H1 (cell line): ENCODE measurements at regions not wholly inside any gene's neighbourhood (a gene's known extent, or its start where the extent isn't known, plus 50 kb on each side); places are given as distances from the start of the nearest gene placed in this dataset.

Experiments
- CTCF ChIA-PET: fragments of 300-600 bp; sonication (Branson Sonifier 250); formaldehyde crosslinking; loops from one replicate; lab custom pipeline; 2021; ENCODE audit not compliant: partially characterized antibody; lab: Charles Lee
- POLR2A ChIA-PET: fragments of 300-600 bp; sonication (Branson Sonifier 250); formaldehyde crosslinking; loops from one replicate; lab custom pipeline; 2021; ENCODE audit warnings: inconsistent platforms; ENCODE audit not compliant: partially characterized antibody; lab: Charles Lee
- DNase-seq, 2 experiments: peaks; one replicate each; pipeline versions ENCODE4 v3.0.0 to v3.0.0-alpha.2; 2010 to 2022; ENCODE audit warnings: low spot score in 2 of 2, low read depth in 1 of 2, mixed read lengths in 1 of 2
- FAIRE-seq: peaks from 2 replicates; lab custom pipeline; 2011; peaks lifted over from hg19 to GRCh38; lab: Jason Lieb, UNC
- H2AFZ ChIP-seq: 2 replicates; pipeline ENCODE4 v1.8.1; 2012; ENCODE audit warnings: low read length, inconsistent platforms
- H2AK5ac ChIP-seq: 2 replicates; pipeline ENCODE4 v1.6.1; 2013; ENCODE audit warnings: low read depth, low read length
- H2BK120ac ChIP-seq: replicated peaks from 2 replicates; pipeline ENCODE3; 2013; ENCODE audit warnings: low read depth, low read length, inconsistent platforms
- H2BK12ac ChIP-seq: 2 replicates; pipeline ENCODE4 v1.6.1; 2013; ENCODE audit warnings: low read depth, low read length
- H2BK15ac ChIP-seq: 2 replicates; pipeline ENCODE4 v1.6.1; 2013; ENCODE audit warnings: low read length
- H2BK20ac ChIP-seq: 2 replicates; pipeline ENCODE4 v1.6.1; 2013; ENCODE audit warnings: low read length
- H2BK5ac ChIP-seq: 2 replicates; pipeline ENCODE4 v1.6.1; 2013; ENCODE audit warnings: low read depth, low read length
- H3K14ac ChIP-seq: 2 replicates; pipeline ENCODE4 v1.6.1; 2013; ENCODE audit warnings: inconsistent platforms; ENCODE audit not compliant: insufficient read length
- H3K18ac ChIP-seq: 2 replicates; pipeline ENCODE4 v1.6.1; 2013; ENCODE audit warnings: low read length; ENCODE audit errors: extremely low read depth
- H3K23ac ChIP-seq: 2 replicates; pipeline ENCODE4 v1.6.1; 2013; ENCODE audit warnings: inconsistent platforms; ENCODE audit not compliant: insufficient read length
- H3K23me2 ChIP-seq: 2 replicates; pipeline ENCODE4 v1.6.1; 2013; ENCODE audit warnings: low read depth, low read length
- H3K27ac ChIP-seq: 2 replicates; pipeline ENCODE4 v1.6.1; 2011; ENCODE audit warnings: low read depth, low read length, inconsistent platforms
- H3K27me3 ChIP-seq, 4 experiments: replicated peaks in 1 of 4; 1 replicate in 1 of 4; 2 replicates in 3 of 4; pipeline versions ENCODE4 v1.6.1 to v1.8.1; 2011 to 2013; ENCODE audit warnings: low read length in 3 of 4, mild to moderate bottlenecking in 3 of 4, inconsistent platforms in 2 of 4, mixed read lengths in 2 of 4, moderate library complexity in 1 of 4; ENCODE audit not compliant: control insufficient read depth in 3 of 4, insufficient read depth in 3 of 4; ENCODE audit errors: extremely low read depth in 1 of 4
- H3K36me3 ChIP-seq, 4 experiments: 2 replicates each; pipeline versions ENCODE4 v1.6.1 to v1.8.1; 2011 to 2013; ENCODE audit warnings: mild to moderate bottlenecking in 4 of 4, low read length in 3 of 4, moderate library complexity in 2 of 4, control low read depth in 1 of 4, inconsistent platforms in 1 of 4; ENCODE audit not compliant: insufficient read depth in 4 of 4, control insufficient read depth in 2 of 4
- H3K4ac ChIP-seq: replicated peaks from 2 replicates; pipeline ENCODE3; 2013; ENCODE audit warnings: low read length, low read depth, mixed read lengths, inconsistent platforms; ENCODE audit not compliant: insufficient read length
- H3K4me1 ChIP-seq, 4 experiments: replicated peaks in 1 of 4; 1 replicate in 1 of 4; 2 replicates in 3 of 4; pipeline versions ENCODE4 v1.6.1 to v1.8.1; 2011 to 2013; ENCODE audit warnings: low read length in 3 of 4, inconsistent platforms in 2 of 4, mixed read lengths in 1 of 4; ENCODE audit not compliant: insufficient read depth in 4 of 4, control insufficient read depth in 3 of 4
- H3K4me2 ChIP-seq, 2 experiments: 2 replicates each; pipeline versions ENCODE4 v1.6.1 to v1.8.1; 2011 to 2013; ENCODE audit warnings: low read depth in 2 of 2, low read length in 2 of 2, control low read depth in 1 of 2, inconsistent platforms in 1 of 2, mild to moderate bottlenecking in 1 of 2; ENCODE audit not compliant: insufficient read depth in 1 of 2
- H3K4me3 ChIP-seq, 4 experiments: fragments of 200-600, 300-600 bp in 1 of 4; sonication (generic), shearing (Covaris generic), sonication (Bioruptor Twin) in 1 of 4; 2 replicates each; pipeline versions ENCODE4 v1.5.1 to v1.8.1; 2011 to 2016; ENCODE audit warnings: low read length in 4 of 4, low read depth in 3 of 4, control low read depth in 2 of 4, inconsistent platforms in 2 of 4, mild to moderate bottlenecking in 2 of 4, mixed read lengths in 1 of 4, moderate library complexity in 1 of 4; ENCODE audit not compliant: insufficient read depth in 2 of 4; ENCODE audit errors: extremely low read depth in 1 of 4
- H3K56ac ChIP-seq: replicated peaks from 2 replicates; pipeline ENCODE3; 2013; ENCODE audit warnings: low read depth, mild to moderate bottlenecking, mixed read lengths, low read length, inconsistent platforms; ENCODE audit not compliant: insufficient read length
- H3K79me1 ChIP-seq: 2 replicates; pipeline ENCODE4 v1.6.1; 2013; ENCODE audit warnings: low read depth, low read length, control low read depth
- H3K79me2 ChIP-seq, 2 experiments: 2 replicates each; pipeline versions ENCODE4 v1.6.1 to v1.8.1; 2012 to 2013; ENCODE audit warnings: low read length in 2 of 2, mild to moderate bottlenecking in 2 of 2, inconsistent platforms in 1 of 2; ENCODE audit not compliant: insufficient read depth in 2 of 2, control insufficient read depth in 1 of 2
- H3K9ac ChIP-seq, 4 experiments: replicated peaks in 1 of 4; 1 replicate in 1 of 4; 2 replicates in 3 of 4; pipeline versions ENCODE4 v1.6.1 to v1.8.1; 2011 to 2013; ENCODE audit warnings: low read depth in 3 of 4, low read length in 3 of 4, control low read depth in 2 of 4, mild to moderate bottlenecking in 2 of 4, moderate library complexity in 2 of 4, inconsistent platforms in 1 of 4; ENCODE audit errors: extremely low read depth in 1 of 4
- H3K9me3 ChIP-seq, 2 experiments: 2 replicates each; pipeline versions ENCODE4 v1.6.1 to v1.8.1; 2012 to 2013; ENCODE audit warnings: mild to moderate bottlenecking in 2 of 2, moderate library complexity in 2 of 2, control low read depth in 1 of 2, inconsistent platforms in 1 of 2, low read depth in 1 of 2, low read length in 1 of 2, mixed read lengths in 1 of 2; ENCODE audit not compliant: insufficient read depth in 2 of 2
- H4K20me1 ChIP-seq, 2 experiments: replicated peaks in 1 of 2; 2 replicates each; pipeline versions ENCODE3 to v1.8.1; 2011 to 2013; ENCODE audit warnings: inconsistent platforms in 2 of 2, low read length in 2 of 2, mild to moderate bottlenecking in 1 of 2; ENCODE audit not compliant: insufficient read depth in 2 of 2, control insufficient read depth in 1 of 2
- H4K5ac ChIP-seq: 2 replicates; pipeline ENCODE4 v1.6.1; 2013; ENCODE audit warnings: low read length, low read depth, mixed read lengths, inconsistent platforms; ENCODE audit not compliant: insufficient read length
- H4K8ac ChIP-seq: 2 replicates; pipeline ENCODE4 v1.8.0; 2013; ENCODE audit warnings: mild to moderate bottlenecking, moderate library complexity, low read length, inconsistent platforms; ENCODE audit not compliant: insufficient read depth; ENCODE audit errors: extremely low read depth
- H4K91ac ChIP-seq: replicated peaks from 2 replicates; pipeline ENCODE3; 2013; ENCODE audit warnings: low read length, mixed read lengths, inconsistent platforms; ENCODE audit not compliant: insufficient read length
- CBX5 ChIP-seq: fragments of 300-800, 300-1000 bp; sonication (generic); IDR thresholded peaks from 2 replicates; pipeline ENCODE4 v1.7.1; 2016; ENCODE audit warnings: antibody characterized with exemption, low read length, low read depth
- CREB1 ChIP-seq: IDR thresholded peaks from 2 replicates; pipeline ENCODE4 v1.6.1; 2012; ENCODE audit warnings: inconsistent platforms
- RAD21 ChIP-seq, 2 experiments: IDR thresholded peaks in 1 of 2; conservative IDR thresholded peaks in 1 of 2; 2 replicates each; pipeline ENCODE4 v1.6.1; 2011; ENCODE audit warnings: low read depth in 2 of 2, low read length in 2 of 2, improper control_type of control experiment in 1 of 2, inconsistent platforms in 1 of 2, mild to moderate bottlenecking in 1 of 2, moderate library complexity in 1 of 2
- RFX5 ChIP-seq: IDR thresholded peaks from 2 replicates; pipeline ENCODE4 v1.6.1; 2011; ENCODE audit warnings: low read depth, low read length, improper control_type of control experiment, borderline replicate concordance
- TBP ChIP-seq: IDR thresholded peaks from 2 replicates; pipeline ENCODE4 v1.6.1; 2011; ENCODE audit warnings: low read depth, low read length, improper control_type of control experiment
- TCF12 ChIP-seq: IDR thresholded peaks from 2 replicates; pipeline ENCODE4 v1.6.1; 2011; ENCODE audit warnings: low read depth, mild to moderate bottlenecking, low read length

DNA sequence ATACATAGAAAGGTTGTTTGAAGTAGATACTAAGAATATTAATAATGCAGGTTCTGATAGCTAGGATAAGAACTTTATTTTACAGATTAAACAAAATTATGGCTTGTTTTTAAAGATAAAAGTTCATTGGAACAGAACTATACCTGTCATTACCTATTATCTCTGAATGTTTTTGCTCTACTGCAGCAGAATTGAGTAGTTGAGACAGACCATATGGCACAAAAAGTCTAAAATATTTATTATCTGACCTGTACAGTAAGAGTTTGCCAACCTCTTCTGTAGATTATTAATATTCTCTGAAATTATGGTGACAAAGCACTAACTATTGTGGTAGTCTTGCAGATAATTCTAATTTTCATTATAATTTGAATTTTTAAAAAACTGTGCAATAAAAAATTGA lies 829.1 kb upstream of the MGAT4C start:
- ChIA-PET POLR2A (no interaction called here), CTCF (no interaction called here)
- no peak overlapping the region for H3K9ac ChIP-seq
- TF ChIP-seq TBP (no peak), RFX5 (no peak), RAD21 (IDR thresholded peaks at IDR 0.05 in 1 of 2, conservative IDR thresholded peaks at IDR 0.05 in 1 of 2; ENCODE audit: low read depth in 2 of 2, low read length in 2 of 2) (no peak), TCF12 (no peak), CREB1 (no peak), CBX5 (no peak)

More for the DNA sequence above, 829.1 kb upstream of the MGAT4C start:
- no peak overlapping the region for H3K56ac ChIP-seq
- no peaks in the 10 kb centered on the region for H3K27me3 ChIP-seq
- no peak overlapping the region for H4K5ac ChIP-seq
- FAIRE-seq (no peak), DNase-seq (no peak)
- H3K79me2 ChIP-seq, result no peaks in the 10 kb centered on the region
- no peaks in the 10 kb centered on the region for H4K20me1 ChIP-seq
- H3K23ac ChIP-seq, result no peak overlapping the region
- H2BK5ac ChIP-seq, result no peak overlapping the region
- H3K18ac ChIP-seq, result no peak overlapping the region
- H3K36me3 ChIP-seq, result no peaks in the 10 kb centered on the region
- no peak overlapping the region for H2AFZ ChIP-seq
- no peak overlapping the region for H2AK5ac ChIP-seq
- no peaks in the 10 kb centered on the region for H3K23me2 ChIP-seq
- H3K4me3 ChIP-seq, result no peak overlapping the region
- H2BK15ac ChIP-seq, result no peak overlapping the region
- H3K4me1 ChIP-seq, result no peaks in the 10 kb centered on the region
- no peak overlapping the region for H3K27ac ChIP-seq
- no peaks in the 10 kb centered on the region for H3K9me3 ChIP-seq
- H2BK120ac ChIP-seq, result no peak overlapping the region
- H3K79me1 ChIP-seq, result no peaks in the 10 kb centered on the region
- no peak overlapping the region for H4K91ac ChIP-seq
- H3K4ac ChIP-seq, result no peak overlapping the region
- H2BK12ac ChIP-seq, result no peak overlapping the region
- H2BK20ac ChIP-seq, result no peak overlapping the region
- H3K14ac ChIP-seq, result no peak overlapping the region
- no peak overlapping the region for H4K8ac ChIP-seq
- H3K4me2 ChIP-seq, result no peak overlapping the region
